ENCODE measurements at regions not wholly inside any gene's neighbourhood (a gene's known extent, or its start where the extent isn't known, plus 50 kb on each side); places are given as distances from the start of the nearest gene placed in this dataset.
A peak's percentile ranks its signal among the peaks of the same experiment; 100 is the strongest.

DNA sequence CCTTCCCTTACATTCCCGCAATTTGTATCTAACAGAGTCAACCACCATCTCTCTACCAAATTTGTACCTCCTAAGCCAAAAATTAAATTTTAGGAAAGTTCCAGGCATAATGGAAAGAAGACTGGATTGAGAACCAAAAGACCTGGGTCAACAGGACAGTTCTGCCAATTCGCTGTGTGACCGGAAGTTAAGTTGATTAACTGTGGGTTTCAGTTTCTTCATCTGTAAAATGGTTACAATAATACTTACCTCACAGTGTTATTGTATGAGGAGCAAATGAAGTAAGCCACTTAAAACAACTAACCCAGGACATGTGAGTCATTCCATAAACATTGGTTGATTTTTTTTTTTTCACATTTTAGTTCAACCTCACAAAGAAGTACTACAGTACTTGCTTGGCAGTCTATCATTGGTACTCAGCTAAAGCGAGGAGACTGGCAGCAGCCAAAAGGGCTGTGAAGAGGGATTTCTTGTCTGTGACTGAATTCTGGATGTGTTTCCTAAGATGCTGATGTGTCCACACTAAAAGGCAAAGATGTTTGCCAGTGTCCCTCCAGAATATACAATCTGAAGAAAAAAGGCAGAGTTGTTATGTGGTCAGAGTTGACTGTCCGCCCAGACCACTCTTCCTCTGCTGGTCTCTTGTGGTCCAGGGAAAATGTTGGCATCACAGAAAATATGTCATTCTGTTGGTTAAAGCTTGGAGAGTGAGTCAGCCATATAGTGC is 198.6 kb downstream of the TLE1 start:
- Histone ChIP-seq H3K9me3 (0 out of 2 replicates have a peak, but pooled peaks cover 4% of the 10 kb centered on the region), H3K27me3 (no peaks in the 10 kb centered on the region), H3K4me1 (peaks cover 26% of the 10 kb centered on the region), H4K20me1 (no peaks in the 10 kb centered on the region), H3K9ac (no peak overlapping the region), H3K36me3 (no peaks in the 10 kb centered on the region), H3K27ac (no peak overlapping the region), H3K4me3 (no peak overlapping the region), H3K4me2 (no peak overlapping the region)
- no peak for TF ChIP-seq Cebpa-rat (IDR thresholded peaks at IDR 0.05)

DNA sequence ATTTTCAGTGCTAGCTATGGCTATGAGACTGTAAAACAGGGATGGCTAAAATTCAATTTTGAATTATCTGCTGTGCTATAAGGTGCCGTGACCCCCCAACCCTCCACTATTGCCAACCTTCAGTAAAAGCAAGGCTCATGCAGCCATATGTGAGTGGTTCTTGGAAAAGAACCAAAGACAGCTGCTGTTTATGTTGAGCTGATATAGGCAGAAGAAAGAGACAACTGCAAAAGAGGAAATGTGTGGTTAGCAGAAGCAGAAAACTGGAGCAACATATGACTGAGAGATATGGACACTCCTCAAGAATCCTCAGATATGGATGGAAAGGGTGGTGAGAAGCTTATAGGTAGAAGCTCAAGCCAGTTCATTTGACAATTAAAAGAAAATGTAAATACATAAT is 200.3 kb downstream of the TLE1 start:
- no peaks in the 10 kb centered on the region for H3K36me3 ChIP-seq
- 0 out of 2 replicates have a peak overlapping the region, but pooled peaks have one; percentile 10 for H3K27ac ChIP-seq
- no peaks in the 10 kb centered on the region for H3K27me3 ChIP-seq
- no peak overlapping the region for H3K9ac ChIP-seq
- peaks cover 26% of the 10 kb centered on the region for H3K4me1 ChIP-seq
- H3K4me2 ChIP-seq = peak overlapping the region; percentile 48
- 0 out of 2 replicates have a peak, but pooled peaks cover 4% of the 10 kb centered on the region for H3K9me3 ChIP-seq
- H4K20me1 ChIP-seq = no peaks in the 10 kb centered on the region
- H3K4me3 ChIP-seq = no peak overlapping the region
- TF ChIP-seq Cebpa-rat (IDR thresholded peaks at IDR 0.05) = no peak

DNA sequence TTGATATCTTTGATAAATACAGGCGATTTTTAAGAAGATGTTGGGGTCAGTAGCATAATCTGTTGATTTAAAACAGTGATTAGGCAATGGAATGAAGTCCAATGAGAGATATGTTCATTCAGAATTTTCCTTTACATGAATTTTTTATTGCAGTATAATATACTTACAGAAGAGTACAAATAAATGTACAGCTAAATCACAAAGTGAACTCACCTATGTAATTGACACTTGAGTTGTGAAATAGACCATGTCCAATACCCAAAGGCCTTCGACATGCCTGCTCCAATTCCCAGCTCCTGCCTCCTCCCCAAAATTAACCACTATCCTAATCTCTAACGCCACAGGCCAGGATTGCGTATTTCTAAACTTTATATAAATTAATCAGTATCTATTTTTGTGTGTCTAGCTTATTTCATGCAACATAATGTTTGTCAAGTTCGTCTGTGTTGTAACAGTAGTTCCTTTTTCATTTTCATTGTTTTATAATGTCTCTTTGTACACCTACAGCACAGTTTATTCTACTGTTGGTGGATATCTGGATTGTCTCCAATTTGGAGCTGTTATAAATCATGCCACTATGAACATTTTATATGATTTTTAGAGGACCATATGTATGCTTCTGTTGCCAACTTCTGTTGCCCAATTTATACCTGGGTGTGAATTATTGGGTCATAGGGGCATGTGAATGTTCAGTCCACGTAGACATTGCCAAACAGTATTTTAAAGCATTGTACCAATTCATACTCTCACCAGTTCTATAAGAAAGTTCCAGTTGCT is 208.3 kb downstream of the TLE1 start:
- H4K20me1 ChIP-seq = no peaks in the 10 kb centered on the region
- H3K9me3 ChIP-seq = peaks cover 8% of the 10 kb centered on the region; the same call in 1 of the 2 replicates
- H3K27me3 ChIP-seq = no peaks in the 10 kb centered on the region
- H3K9ac ChIP-seq = no peak overlapping the region
- H3K4me3 ChIP-seq = no peak overlapping the region
- H3K4me2 ChIP-seq = no peak overlapping the region
- TF ChIP-seq Cebpa-rat (IDR thresholded peaks at IDR 0.05) = no peak
- no peaks in the 10 kb centered on the region for H3K36me3 ChIP-seq
- H3K27ac ChIP-seq = no peak overlapping the region
- H3K4me1 ChIP-seq = no peaks in the 10 kb centered on the region

DNA sequence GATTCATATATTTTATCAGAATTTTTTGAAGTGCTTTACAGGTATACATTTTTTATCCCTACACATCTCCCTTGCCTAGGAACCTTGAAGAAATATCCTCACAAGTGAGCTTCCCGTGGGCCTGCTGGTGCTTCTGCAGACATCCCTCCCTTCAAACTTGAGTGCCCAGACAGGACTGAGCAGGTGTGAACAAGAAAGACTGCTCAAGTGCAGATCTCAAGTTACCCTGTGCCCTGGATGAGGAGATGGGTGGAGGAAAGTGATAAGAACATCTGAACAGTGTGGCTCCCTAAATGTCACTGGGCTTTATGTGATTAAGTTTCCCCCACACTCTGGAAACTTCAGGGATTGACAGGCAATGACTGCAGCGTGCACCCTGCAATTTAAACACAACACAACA is 209.8 kb downstream of the TLE1 start:
- Histone ChIP-seq H3K27me3 (no peaks in the 10 kb centered on the region), H3K9me3 (peaks cover 8% of the 10 kb centered on the region; the same call in 1 of the 2 replicates), H4K20me1 (no peaks in the 10 kb centered on the region), H3K4me2 (no peak overlapping the region), H3K9ac (no peak overlapping the region), H3K36me3 (no peaks in the 10 kb centered on the region), H3K4me3 (no peak overlapping the region), H3K4me1 (no peaks in the 10 kb centered on the region), H3K27ac (no peak overlapping the region)
- TF ChIP-seq Cebpa-rat (IDR thresholded peaks at IDR 0.05) = no peak

DNA sequence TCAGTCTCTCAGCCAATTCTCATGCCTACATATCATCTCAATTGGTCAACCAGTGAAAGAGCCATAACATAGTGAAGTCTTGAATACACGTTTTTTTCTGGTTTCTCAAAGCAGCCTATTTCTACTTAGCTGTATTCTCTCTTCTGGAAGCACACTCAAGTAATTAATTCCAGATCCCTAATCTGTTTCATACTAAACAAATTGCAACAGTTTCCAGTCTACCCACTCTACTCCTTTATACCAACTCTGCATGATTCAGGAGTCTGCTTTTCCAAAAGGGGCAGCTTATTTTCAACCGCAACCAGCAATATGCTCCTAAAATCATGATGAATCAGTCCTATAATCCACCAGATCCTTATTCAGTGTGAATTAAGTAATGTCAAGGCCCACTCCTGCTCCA is 211.7 kb downstream of the TLE1 start:
- Histone ChIP-seq H3K9me3 (peaks cover 3% of the 10 kb centered on the region; the same call in 1 of the 2 replicates), H3K4me1 (peaks cover 6% of the 10 kb centered on the region), H4K20me1 (no peaks in the 10 kb centered on the region), H3K4me2 (no peak overlapping the region), H3K36me3 (no peaks in the 10 kb centered on the region), H3K4me3 (no peak overlapping the region), H3K27ac (no peak overlapping the region), H3K27me3 (no peaks in the 10 kb centered on the region), H3K9ac (no peak overlapping the region)
- TF ChIP-seq Cebpa-rat (IDR thresholded peaks at IDR 0.05) = no peak

DNA sequence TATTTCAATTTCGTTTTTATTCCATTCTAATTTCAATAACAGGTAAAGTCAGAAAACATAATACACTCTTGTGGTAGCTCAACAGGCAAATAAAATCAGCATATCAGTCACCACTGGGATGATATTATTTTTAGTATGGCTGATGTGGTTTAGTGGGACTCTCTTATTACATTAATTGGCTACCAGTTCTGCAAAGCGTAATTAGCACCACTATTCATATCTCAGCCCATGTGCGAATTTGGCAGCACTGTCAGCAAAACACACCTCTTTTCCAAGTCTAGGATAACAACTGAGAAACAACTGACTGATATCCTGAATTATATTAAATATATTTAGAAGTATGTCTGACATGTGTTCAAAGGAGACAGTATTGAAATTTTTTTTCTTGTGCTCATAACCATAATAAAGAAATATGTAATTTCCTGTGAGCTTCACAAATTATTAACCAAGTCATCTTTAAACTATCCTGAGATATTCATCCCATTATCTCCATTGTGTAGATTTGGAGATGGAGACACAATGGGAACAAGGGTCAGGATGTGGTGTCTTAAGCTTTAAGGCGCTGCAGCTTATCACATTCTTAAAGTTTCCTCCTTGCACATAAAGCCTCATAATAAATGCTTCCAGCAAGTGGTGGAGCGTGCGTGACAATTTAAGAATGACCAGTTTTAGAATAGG is 212.4 kb downstream of the TLE1 start:
- Histone ChIP-seq H3K4me3 (no peak overlapping the region), H4K20me1 (no peaks in the 10 kb centered on the region), H3K27ac (no peak overlapping the region)

DNA sequence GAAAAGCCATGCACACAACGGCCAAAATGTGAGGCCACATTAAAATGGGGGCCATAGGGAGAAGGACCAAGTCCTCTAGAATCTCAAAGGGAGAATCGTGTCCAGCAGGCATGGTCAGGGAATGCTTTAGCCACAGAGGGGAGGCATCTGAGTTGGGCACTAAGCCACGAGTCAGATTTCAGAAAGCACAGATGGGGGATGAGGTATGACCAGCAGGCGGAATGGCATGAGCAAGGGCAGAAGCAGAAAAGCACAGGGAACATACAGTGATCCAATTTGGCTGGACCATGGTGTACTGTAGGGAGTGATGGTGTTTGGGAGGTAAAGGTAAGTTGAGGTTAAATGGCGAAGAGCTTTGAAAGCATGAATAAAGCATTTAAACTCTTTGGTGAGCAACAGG is 214.6 kb downstream of the TLE1 start:
- Histone ChIP-seq H3K36me3 (no peaks in the 10 kb centered on the region), H3K9ac (no peak overlapping the region), H3K4me1 (peaks cover 9% of the 10 kb centered on the region), H3K27me3 (no peaks in the 10 kb centered on the region), H4K20me1 (no peaks in the 10 kb centered on the region), H3K9me3 (no peaks in the 10 kb centered on the region), H3K27ac (no peak overlapping the region), H3K4me3 (no peak overlapping the region), H3K4me2 (no peak overlapping the region)
- TF ChIP-seq Cebpa-rat (IDR thresholded peaks at IDR 0.05) = no peak

More for the DNA sequence above, 212.4 kb downstream of the TLE1 start:
- no peaks in the 10 kb centered on the region for H3K27me3 ChIP-seq
- H3K4me2 ChIP-seq = no peak overlapping the region
- no peak overlapping the region for H3K9ac ChIP-seq
- no peak for TF ChIP-seq Cebpa-rat (IDR thresholded peaks at IDR 0.05)
- no peaks in the 10 kb centered on the region for H3K36me3 ChIP-seq
- H3K4me1 ChIP-seq = peaks cover 9% of the 10 kb centered on the region
- H3K9me3 ChIP-seq = no peaks in the 10 kb centered on the region

DNA sequence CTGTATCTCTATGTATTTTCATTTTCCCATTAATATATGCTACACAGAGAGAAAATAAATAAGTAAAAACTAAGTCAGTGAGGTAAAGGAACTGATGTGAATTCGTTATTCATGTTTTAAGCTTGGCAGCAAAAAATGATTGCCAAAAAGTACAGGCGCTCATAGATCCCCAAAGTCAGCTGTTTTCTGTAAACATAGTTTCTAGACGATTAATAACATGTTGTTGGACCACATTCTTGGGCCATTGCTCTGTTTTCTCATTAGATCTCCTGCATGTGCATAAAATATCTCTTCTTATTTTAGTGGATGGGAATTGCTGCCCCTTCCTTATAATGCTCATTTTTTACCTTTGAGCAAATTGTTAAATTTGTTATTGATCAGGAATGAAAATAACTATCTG is 215.2 kb downstream of the TLE1 start:
- Histone ChIP-seq H3K27ac (no peak overlapping the region), H3K9ac (no peak overlapping the region), H3K4me3 (no peak overlapping the region), H4K20me1 (no peaks in the 10 kb centered on the region), H3K9me3 (no peaks in the 10 kb centered on the region), H3K4me1 (peaks cover 9% of the 10 kb centered on the region), H3K36me3 (no peaks in the 10 kb centered on the region), H3K4me2 (no peak overlapping the region), H3K27me3 (no peaks in the 10 kb centered on the region)
- TF ChIP-seq Cebpa-rat (IDR thresholded peaks at IDR 0.05) = no peak

DNA sequence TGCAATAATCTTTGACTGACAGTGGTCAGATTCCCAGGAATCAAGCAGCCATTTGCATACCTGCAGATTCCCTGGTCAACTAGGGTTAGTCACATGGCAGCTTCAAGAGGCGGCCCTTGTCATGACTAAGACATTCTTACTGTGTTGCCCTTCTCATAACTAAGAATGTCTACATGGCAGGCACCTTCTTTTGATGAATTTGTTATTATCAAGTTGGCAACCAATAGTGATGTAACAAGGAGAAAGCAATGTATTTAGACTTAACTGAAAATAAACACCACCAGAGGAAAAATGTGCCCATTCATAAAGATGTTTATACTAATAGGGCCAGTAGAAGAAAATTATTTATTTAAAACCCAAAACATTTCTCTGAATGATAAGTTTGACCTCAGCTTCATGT is 215.6 kb downstream of the TLE1 start:
- Histone ChIP-seq H3K9ac (no peak overlapping the region), H3K4me3 (no peak overlapping the region), H3K36me3 (no peaks in the 10 kb centered on the region), H4K20me1 (no peaks in the 10 kb centered on the region), H3K4me2 (no peak overlapping the region), H3K9me3 (no peaks in the 10 kb centered on the region), H3K27ac (no peak overlapping the region), H3K4me1 (peaks cover 9% of the 10 kb centered on the region), H3K27me3 (no peaks in the 10 kb centered on the region)
- no peak for TF ChIP-seq Cebpa-rat (IDR thresholded peaks at IDR 0.05)

DNA sequence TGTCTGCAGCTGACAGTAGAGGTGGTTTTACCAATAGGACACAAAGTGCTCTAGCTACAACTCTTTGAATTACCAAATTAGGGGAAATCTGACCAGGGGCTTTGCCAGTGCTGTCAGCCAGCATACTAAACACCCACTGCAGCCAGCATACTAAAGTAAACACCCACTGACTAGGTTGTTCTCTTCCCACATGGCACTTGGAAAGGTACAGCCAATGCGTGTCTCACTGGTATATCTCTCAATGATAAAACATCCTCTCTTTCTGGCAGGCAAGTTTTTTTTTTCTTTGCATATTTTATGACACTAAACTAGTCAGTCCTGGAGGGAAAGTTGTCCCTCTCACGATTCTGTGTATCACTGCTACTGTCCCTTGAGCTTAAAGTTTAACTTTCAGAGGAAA is 216.1 kb downstream of the TLE1 start:
- Histone ChIP-seq H3K9ac (no peak overlapping the region), H3K4me1 (peaks cover 9% of the 10 kb centered on the region), H3K27me3 (no peaks in the 10 kb centered on the region), H4K20me1 (no peaks in the 10 kb centered on the region), H3K4me3 (no peak overlapping the region), H3K9me3 (no peaks in the 10 kb centered on the region), H3K36me3 (no peaks in the 10 kb centered on the region), H3K27ac (no peak overlapping the region), H3K4me2 (peak overlapping the region; percentile 41; the same call in 1 of the 2 replicates)
- TF ChIP-seq Cebpa-rat (IDR thresholded peaks at IDR 0.05) = no peak

Data from BLaER1 (cell line).